SK-N-SH treated with all-trans-retinoic acid at 6 μM for 48 hours (cell line): ENCODE measurements at regions not wholly inside any gene's neighbourhood (a gene's known extent, or its start where the extent isn't known, plus 50 kb on each side); places are given as distances from the start of the nearest gene placed in this dataset.
"Not testable (repeated sequence)": the region's sequence is repeated elsewhere in the genome, so short reads cannot be mapped to it uniquely, and the experiment has no call there.

Experiments
- CREB5 ChIP-seq: fragments of 250-450 bp; sonication (Bioruptor Pico); IDR thresholded peaks from 2 replicates; pipeline ENCODE4 v1.5.1; 2020; ENCODE audit warnings: low read depth, mild to moderate bottlenecking, moderate library complexity
- RARB ChIP-seq: fragments of 250-450 bp; sonication (Bioruptor Pico); IDR thresholded peaks from 2 replicates; pipeline ENCODE4 v1.8.0; 2021; ENCODE audit warnings: mild to moderate bottlenecking, moderate library complexity

- not testable (repeated sequence) for TF ChIP-seq RARB (CRISPR knock-in tag); CREB5
These were observed 549.4 kb upstream of the TPTE start for GRCh38 chr21:9972018-9972417.
